Daoy (cell line): ENCODE measurements at regions not wholly inside any gene's neighbourhood (a gene's known extent, or its start where the extent isn't known, plus 50 kb on each side); places are given as distances from the start of the nearest gene placed in this dataset.

ENCODE experiments used
- DNase-seq: peaks from one replicate; pipeline ENCODE4 v3.0.0-alpha.2; 2015; ENCODE audit warnings: low read depth

DNA sequence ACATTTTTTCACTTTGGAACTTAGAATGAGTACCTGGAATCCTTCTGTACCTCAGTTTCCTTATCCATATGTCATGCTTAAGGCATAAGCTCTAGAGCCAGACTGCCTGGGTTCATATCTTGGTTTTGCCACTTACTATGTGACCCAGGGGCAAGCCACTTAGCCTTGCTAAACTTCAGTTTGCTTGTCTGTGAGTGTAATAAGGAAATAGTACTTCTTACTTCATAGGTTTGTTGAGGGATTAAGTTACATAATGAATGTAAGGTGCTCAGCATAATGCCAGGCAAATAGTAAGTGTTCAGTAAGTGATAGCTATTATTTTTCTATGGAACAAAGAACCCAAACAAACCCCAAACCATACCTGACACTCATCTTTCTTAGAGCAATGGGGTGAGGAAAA lies 225.1 kb downstream of the BCAT1 start:
- no peak for DNase-seq

DNA sequence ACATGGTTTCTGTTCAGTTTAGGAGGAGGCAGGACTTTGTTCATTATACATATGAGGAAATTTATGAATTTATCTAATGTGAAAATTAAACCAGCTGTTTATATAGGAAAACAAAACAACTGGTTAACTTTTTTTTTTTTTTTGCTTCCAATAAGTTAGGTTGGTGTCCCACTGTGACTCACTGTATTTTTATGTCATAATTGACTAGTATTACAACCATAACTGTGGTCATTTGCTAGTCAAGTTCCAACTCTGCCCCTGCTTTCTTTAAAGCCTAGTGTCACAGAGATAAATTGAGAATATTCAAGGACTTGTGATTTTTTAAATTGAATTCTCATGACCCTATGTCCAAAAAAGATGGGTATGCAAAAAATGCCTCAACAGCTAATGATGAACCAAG lies 227.7 kb downstream of the BCAT1 start:
- DNase-seq, result no peak

DNA sequence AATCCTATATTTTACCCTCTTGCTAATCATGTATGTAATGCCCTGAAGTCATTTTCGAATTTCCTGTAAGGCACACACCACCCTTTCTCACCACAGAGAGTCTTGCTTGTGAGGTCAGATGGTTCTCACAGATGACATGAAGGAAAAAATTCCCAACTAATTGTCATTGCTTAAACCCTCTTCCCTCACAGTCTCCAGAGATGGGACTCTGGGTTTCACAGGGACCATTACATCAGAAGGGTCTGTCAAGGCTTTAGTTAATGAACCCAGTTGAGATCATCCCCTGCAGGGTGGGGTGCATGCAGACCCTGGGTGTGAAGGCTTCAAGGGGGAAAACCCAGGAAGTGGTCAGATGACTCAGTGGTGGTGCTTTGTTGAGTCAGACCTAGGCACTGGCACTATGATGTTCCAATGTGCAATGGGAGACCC lies 229.6 kb downstream of the BCAT1 start:
- DNase-seq, result peak; percentile 93

DNA sequence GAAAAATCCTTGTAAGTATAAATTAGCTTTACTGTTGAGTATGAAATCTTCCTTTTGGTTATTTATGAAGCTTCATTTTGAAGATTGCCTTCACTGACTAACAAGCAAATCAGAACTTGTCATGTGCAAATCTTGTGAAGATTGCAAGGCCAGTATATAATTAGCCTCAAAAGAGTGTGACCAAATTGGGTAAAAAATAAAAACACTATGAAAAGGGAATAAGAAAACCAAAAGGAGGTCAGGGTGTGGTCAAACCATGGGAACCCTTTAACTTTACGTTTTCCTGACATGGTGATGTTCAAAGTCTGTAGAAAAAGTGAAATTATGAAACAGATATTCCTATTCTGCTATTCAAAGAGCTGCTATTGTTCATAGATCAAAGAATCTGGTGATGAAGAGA lies 230.3 kb downstream of the BCAT1 start:
- DNase-seq, result no peak

DNA sequence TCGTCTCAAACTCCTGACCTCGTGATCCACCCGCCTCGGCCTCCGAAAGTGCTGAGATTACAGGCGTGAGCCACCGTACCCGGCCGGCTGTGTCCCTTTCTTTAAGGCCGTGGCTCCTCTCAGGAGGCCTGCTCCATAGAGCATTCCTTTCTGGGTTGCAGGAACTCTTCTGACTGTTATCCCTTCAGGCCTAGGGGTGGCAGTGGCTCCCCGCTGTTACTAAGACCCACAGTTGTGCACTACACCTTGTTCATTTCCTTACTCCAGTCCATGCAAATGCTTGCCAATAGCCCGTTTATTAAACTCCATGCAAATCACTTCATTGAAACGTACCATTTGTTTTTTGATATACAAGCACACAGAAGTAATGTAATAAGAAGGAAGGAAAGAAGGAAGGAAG lies 234.7 kb downstream of the BCAT1 start:
- peak; percentile 7 for DNase-seq

DNA sequence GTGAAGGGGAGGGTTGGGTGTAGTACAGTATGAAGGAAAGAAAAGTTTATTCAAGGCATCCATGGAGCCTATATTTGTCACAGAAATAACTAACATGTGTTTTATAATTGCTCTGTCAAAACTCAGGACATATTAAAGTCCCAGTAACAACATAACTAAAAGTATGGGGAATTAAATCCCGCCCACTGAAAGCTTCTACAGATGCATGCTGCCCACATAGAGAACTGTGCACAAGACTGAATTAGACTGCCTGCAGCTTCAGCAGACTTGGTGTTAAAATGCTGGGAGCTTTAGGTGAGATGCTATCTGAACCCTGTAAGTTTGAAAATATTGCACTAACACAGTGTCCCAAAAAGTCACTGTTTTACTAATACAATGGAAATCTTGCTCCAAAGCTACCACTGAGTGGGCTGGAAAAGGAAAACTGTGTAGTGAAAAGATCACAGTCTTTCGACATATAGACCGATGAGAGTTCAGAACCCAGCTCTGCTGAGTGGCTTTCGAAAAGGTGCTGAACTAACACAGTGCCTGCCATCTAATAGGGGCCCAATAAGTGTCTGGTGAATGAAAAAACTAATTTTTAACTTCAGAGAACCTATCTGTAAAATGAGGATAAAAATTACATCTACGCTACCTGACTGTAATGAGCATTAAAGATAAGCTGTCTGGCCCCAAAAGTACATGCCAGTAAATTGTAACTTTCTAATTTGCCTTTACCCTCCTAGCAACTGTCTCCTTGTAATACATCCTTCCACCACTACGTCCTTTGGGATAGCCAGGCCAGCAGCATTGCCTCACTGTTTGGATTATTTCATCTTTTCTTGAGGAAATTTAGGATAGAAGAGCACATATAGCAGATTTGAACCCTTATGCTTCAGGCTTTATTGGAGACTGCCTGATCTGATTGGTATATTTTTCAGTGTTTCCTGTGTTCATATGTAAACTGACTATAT lies 237.6 kb downstream of the BCAT1 start:
- DNase-seq, result no peak

DNA sequence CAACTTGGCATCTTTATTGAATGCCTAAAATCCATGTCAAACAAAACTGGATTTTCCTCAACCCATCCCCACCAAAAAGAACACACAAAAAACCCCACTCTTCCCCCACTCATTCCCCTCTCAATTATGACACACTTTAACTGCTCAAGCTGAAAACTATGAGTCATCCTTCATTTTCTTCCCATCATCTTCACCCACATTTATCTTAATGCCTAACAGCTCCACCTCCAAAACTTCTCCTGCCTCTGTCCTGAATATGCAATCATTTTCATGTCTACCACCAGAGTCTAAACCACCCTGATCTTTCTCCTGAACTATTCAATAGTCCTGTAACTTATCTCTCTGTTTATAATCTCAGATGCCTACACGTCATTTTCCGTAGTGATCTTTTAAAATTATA lies 239.7 kb downstream of the BCAT1 start:
- DNase-seq, result peak; percentile 20

DNA sequence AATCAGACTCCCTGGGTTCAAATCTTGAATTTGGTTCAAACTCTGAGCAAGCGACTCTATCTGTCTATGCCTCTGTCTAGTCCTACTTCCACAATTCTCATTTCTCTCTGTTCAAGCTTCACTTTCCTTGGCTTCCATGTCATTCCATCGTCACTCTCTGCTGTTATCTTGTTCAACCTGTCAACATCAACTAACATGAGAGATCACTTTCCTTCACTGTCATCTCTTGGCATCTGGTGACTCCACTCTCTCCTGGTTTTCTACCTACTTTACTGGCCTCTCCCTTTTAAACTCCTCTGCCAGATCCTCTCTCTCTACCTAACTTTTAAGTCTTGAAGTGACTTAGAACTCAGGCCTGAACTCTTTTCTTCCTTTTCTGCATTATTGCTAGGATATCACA lies 240.2 kb downstream of the BCAT1 start:
- no peak for DNase-seq

DNA sequence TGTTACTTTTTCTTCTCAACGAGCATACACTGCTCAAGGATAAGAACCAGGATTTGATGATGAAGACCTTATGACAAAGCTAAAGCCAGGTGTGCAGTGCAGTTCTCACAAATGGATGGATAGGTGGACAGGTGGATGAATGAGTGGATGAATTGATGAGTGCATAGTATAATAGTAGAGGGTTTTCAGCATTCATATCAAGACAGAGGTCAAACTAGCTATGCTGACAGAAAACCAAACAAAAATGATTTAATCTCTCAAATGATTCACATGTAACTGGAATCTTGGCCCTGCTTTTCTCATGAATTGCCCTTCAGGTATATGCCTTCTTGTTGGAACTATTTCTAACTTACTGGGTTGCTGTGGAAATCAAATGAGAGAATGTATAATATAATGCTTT lies 240.9 kb downstream of the BCAT1 start:
- no peak for DNase-seq

DNA sequence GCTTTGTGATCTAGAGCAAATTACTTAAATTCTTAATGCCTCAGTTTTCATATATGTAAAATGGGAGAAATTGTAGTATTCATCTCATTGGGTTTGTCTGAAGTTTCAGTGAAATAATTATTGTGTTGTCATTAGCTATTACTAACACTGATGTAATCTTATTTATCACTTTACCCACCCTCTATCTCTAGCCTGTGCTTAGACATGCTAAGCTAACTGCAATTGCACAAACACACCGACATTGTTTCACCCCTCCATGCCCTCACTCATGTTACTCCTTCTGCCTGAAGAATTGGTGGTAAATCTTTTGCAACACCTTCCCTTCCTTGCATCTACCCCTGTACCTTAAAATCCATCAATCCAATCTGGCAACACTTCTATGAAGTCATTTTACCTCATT lies 241.6 kb downstream of the BCAT1 start:
- DNase-seq, result no peak

DNA sequence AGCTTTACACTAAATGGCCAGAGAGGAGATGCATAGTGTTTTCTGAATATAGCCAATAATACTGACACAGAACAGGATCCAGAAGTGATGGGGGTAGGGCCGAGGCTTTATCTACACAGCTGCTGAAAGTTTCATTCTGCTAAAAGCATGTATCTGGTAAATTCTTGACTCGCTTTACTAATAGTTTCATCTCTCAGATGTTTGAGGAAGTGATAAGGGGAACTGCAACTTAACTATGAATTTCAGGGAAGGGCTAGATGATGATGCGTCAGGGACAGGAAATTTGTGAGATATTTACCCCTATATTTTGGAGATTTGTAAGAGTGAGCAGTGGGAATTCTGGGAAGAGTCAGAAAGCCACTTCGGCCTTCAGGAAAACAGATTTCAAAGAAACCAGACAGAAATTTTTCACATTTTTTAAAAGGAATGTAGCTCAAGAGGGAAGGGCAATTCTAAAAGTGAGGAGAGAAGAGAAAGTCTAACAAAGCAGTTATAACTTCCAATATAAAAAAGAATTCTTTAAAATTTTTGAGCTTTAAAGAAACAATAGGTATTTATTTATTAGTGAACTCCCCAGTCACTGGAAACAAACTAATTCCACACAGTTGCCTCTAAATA lies 243.1 kb downstream of the BCAT1 start:
- DNase-seq, result no peak

DNA sequence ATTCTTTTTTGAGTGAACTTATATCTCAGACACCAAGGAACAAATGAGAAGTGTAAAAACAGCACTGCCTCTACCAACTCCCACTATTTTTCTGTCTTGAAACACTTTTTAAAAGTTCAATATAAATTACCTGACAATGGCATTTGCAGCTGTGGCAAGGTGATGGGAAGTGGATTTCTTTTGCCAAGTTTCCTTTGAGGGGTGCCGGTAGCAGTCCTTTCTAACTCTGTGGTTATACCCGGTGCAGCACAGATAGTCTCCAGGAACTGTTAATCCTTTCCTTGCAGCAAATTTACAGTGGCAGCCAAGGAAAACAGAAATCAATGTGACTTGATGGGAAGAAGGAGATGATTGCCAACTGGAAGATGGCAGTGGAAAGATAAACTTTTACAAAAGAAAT lies 243.7 kb downstream of the BCAT1 start:
- DNase-seq, result no peak

DNA sequence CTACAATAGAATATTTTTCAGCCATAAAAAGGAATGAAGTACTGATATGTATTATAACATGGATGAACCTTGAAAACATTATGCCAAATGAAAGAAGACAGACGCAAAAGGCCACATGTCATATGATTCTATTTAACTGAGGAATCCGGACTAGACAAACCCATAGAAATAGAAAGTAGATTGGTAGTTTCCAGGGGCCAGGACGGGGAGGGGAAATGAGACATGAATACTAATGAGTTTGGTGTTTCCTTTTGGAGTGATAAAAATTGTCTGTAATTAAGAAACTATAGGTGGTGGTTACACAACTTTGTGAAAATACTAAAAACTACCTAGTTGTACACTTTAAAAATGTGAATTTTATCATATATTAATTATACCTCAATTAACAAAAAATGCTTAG lies 247.6 kb downstream of the BCAT1 start:
- no peak for DNase-seq

DNA sequence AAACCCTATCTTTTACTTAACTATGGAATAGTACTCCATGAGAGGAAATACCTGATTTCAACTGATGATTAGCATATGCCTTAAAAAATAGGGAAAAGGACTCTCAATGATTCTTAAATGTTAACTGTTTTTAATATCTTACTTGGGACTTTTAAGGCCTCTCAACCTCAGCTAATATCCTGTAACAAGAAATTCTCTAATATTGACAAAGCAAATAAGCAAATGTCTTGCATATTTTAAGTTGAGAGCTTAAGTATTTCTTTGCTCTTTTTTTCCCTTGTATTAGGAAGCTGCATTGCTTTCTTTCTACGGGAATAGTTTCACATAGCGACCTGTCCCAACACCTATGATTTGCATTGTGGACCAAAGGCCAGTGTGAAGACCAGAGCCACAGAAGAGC lies 249.9 kb downstream of the BCAT1 start:
- no peak for DNase-seq

DNA sequence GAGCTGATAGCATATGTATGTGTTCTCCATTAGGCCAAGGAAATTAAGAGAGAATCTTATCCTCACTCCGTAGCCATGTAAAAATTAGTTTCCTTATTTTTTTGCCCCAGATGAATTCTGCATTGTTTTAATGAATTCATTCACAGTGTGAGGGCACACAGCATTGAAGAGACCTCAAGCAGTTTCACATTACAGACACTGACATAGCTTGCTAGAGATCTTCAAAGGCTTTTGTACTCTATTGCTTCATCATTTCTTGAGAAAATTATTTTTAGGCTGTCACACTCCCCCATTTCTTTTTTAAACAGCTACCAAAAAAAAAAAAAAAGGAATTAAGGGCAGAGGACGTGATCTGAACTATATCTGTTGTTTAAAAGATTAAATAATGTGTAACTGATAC lies 251.1 kb downstream of the BCAT1 start:
- DNase-seq, result no peak

DNA sequence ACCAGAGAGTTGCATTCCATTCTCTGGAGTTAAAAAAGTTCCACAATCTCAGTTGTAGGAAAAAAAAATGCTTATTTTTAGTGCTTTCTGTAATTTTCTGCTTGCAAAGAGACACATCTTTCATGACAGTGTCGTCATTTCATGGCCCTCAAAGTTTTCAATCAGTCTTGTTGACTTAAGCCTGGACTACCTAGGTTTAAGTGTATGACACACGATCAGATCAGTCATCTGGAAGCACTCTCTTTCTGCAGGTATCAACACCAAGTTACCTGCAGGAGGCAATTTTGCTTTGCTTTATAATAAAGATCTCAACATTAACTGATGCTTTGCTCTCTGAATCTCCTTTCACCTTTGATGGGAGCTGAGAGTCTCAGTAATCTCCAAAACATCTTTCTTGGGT lies 251.6 kb downstream of the BCAT1 start:
- no peak for DNase-seq

DNA sequence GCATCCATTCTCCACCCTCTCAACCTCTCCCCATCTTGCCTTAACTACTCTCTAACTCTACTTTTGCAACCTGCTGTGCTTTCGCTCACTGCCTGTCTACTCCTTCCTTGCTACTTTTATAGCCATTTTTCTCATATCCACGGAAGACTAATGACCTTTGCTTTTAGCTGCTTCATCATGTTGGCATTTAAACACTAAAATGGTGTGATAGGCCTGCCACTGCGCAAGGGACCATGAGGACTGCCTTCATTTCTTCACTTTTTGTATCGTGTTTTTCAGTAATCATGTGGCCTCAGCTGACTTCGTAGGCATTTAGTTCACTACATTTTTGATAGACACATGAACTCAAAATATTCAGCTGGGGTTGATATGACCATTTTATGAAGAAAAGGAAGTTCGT lies 252.1 kb downstream of the BCAT1 start:
- no peak for DNase-seq

DNA sequence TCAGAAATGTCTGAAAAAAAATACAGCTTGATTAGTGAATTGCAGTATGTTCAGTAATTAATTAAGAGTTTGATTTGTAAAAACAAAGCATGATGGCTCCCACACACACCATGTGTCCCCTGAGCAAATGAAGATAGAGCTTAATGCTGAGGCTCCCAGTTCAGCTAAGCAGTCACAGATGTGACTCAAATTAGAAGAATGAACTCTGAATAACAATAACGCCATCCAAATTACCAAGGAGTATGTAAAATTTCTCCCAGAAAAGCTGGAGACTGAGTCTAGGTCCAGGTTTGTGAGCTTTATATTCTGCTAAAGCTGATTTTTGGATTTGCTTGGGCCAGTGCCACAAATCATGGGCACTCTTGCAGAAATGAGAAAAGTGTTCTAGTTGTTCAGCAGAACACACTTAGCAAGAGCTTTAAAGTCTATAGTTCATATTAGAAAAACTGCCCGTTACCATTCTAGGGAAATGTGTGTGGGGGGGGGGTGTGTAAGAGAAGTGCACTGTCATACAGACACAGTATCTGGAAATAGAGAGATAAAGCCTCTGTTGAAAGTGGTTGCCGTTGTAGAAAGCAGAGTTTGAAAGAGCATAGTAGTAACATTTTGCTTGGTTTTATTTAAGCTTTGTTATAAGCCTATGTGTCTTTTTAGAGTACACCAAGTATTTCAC lies 253.1 kb downstream of the BCAT1 start:
- no peak for DNase-seq

DNA sequence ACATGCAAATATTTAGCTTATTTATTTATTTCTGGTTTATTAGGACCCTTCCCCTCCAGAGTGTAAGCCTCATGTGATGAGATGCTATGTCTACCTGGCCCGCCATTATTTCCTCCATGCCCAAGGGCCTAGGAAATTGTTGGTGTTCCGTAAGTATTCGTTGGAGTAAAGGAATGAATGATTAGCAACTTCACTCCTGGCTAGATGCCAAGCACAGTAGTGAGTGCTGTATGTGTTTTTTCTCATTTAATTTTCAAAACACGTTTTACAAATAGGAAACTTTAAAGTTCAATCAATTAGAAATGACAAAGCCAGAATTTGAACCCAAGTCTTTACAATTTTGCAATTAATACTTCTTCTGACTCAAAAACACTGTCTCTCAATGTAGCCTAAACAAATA lies 253.8 kb downstream of the BCAT1 start:
- DNase-seq, result no peak

DNA sequence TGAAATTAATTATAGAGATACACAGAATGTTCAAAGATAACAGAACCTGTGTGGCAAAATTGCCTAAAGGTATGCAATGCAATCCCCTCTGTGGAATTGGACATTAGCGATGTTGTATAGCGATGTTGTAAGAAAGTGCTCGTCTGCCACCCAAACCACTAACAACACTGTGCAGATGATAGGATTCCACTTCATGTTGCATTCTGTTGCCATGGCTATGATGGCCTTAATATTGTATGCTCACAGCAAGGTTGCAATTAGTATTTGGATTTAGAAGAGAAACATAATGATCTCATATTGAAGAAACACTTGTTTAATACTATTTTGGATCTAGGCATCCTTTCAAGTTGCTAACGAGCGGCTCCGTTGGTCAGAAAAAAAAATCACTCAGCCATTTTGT lies 260.3 kb downstream of the BCAT1 start:
- DNase-seq, result no peak

DNA sequence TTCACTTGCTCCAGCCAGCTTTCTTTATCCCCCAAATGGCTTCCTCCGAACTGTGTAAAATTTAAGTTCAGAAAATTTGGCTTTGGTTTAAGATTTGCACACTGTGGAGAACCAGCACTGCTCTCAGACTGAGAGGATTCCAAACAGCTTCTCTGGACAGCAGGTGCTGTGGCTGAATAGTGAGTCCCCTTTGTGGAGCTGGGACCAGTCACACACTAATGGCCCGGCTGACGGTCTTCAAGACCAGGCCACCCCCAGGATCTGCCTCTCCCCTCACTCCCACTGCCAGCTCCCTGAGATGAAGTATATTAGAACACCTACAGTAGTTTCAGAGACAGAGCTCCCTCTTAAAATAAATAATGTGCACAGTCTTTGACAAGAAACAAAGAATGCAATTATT lies 267.3 kb downstream of the BCAT1 start:
- no peak for DNase-seq

DNA sequence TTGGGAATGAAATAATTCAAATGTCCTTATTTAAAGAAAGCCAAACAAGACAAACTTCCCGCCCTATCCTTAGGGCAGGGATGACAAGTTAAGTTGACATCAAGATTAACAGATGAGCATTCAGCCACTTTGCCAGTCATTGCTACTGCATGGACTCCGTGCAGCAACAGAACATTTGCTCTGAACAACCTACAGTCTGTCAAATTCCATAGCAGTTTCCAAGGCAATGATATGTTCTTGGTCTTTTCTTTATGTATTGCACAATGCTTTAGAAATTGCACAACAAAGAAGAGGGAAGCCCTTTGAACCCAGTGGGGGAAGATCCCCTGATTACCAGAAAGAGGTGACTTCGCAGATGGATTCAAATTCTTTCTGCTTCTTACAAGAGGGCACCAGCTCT lies 269.8 kb downstream of the BCAT1 start:
- no peak for DNase-seq

DNA sequence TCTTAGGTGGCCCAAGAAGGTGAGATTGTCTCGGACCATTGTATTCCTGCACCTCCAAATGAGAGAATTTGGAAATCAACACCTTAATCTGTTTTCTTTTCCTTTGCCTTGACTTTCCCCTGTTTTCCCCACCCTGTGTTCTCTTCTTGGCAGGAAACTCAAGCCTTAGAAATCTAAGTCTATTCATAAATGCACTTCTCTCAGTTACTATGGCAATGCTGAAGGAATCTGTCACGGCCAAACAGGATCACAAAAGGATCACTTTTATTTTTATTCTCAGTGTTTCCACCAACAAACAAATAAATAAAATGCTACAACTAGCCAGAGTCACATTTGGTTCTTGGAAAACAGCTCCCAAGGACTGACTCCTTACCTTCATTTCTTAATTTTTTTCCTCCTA lies 270.5 kb downstream of the BCAT1 start:
- DNase-seq, result no peak
